ENCODE measurements at regions not wholly inside any gene's neighbourhood (a gene's known extent, or its start where the extent isn't known, plus 50 kb on each side); places are given as distances from the start of the nearest gene placed in this dataset.
"Not testable (repeated sequence)": the region's sequence is repeated elsewhere in the genome, so short reads cannot be mapped to it uniquely, and the experiment has no call there.

GRCh38 chr19:20432266-20432842, 133.2 kb downstream of the ZNF737 start:
- TF ChIP-seq CTCF (conservative IDR thresholded peaks at IDR 0.05; ENCODE audit: low read depth, low read length); POLR2A (IDR thresholded peaks at IDR 0.05; ENCODE audit: low read depth, low read length); MXI1 (IDR thresholded peaks at IDR 0.05; ENCODE audit: borderline replicate concordance, low read depth, low read length): not testable (repeated sequence)
